H9 (cell line): ENCODE measurements at regions not wholly inside any gene's neighbourhood (a gene's known extent, or its start where the extent isn't known, plus 50 kb on each side); places are given as distances from the start of the nearest gene placed in this dataset.
"Not testable (repeated sequence)": the region's sequence is repeated elsewhere in the genome, so short reads cannot be mapped to it uniquely, and the experiment has no call there.

Experiments used
- DNase-seq: peaks from one replicate; pipeline ENCODE4 v3.0.0-alpha.2; 2017
- H2AFZ ChIP-seq: one replicate; pipeline ENCODE4 v1.6.1; 2013; ENCODE audit warnings: mild to moderate bottlenecking, low read length, control low read depth, moderate library complexity
- H2AK5ac ChIP-seq: 2 replicates; pipeline ENCODE4 v1.6.1; 2013; ENCODE audit warnings: low read length, control low read depth, mixed read lengths; ENCODE audit not compliant: insufficient read length
- H2BK120ac ChIP-seq: one replicate; pipeline ENCODE4 v1.6.1; 2013; ENCODE audit warnings: low read depth, mild to moderate bottlenecking, low read length, control low read depth, inconsistent platforms; ENCODE audit not compliant: poor library complexity, severe bottlenecking
- H2BK12ac ChIP-seq: 2 replicates; pipeline ENCODE4 v1.6.1; 2013; ENCODE audit warnings: low read length, control low read depth, mixed read lengths, low read depth; ENCODE audit not compliant: insufficient read length
- H2BK15ac ChIP-seq: 2 replicates; pipeline ENCODE4 v1.6.1; 2013; ENCODE audit warnings: low read depth, low read length, control low read depth
- H2BK20ac ChIP-seq: one replicate; pipeline ENCODE4 v1.6.1; 2013; ENCODE audit warnings: low read depth, mild to moderate bottlenecking, low read length, control low read depth, inconsistent platforms; ENCODE audit not compliant: poor library complexity, severe bottlenecking
- H2BK5ac ChIP-seq: 2 replicates; pipeline ENCODE4 v1.6.1; 2013; ENCODE audit warnings: low read length, control low read depth, mixed read lengths; ENCODE audit not compliant: insufficient read length
- H3K14ac ChIP-seq: 2 replicates; pipeline ENCODE4 v1.6.1; 2013; ENCODE audit warnings: low read length, control low read depth; ENCODE audit not compliant: insufficient read depth
- H3K18ac ChIP-seq: 2 replicates; pipeline ENCODE4 v1.6.1; 2013; ENCODE audit warnings: low read depth, mild to moderate bottlenecking, mixed read lengths, low read length, control low read depth; ENCODE audit not compliant: insufficient read length
- H3K23ac ChIP-seq: 2 replicates; pipeline ENCODE4 v1.6.1; 2013; ENCODE audit warnings: low read length, control low read depth, mixed read lengths, low read depth; ENCODE audit not compliant: insufficient read length
- H3K23me2 ChIP-seq: 2 replicates; pipeline ENCODE4 v1.6.1; 2013; ENCODE audit warnings: low read depth, mild to moderate bottlenecking, mixed read lengths, low read length, control low read depth; ENCODE audit not compliant: insufficient read length, poor library complexity, severe bottlenecking
- H3K27ac ChIP-seq: 2 replicates; pipeline ENCODE4 v1.5.1; 2013; ENCODE audit warnings: low read length, control low read depth, mixed read lengths, low read depth; ENCODE audit not compliant: insufficient read length
- H3K27me3 ChIP-seq: 2 replicates; pipeline ENCODE4 v1.6.1; 2013; ENCODE audit warnings: low read length, control low read depth, inconsistent platforms; ENCODE audit not compliant: insufficient read depth
- H3K4ac ChIP-seq: 2 replicates; pipeline ENCODE4 v1.6.1; 2013; ENCODE audit warnings: low read depth, mild to moderate bottlenecking, control low read depth, inconsistent platforms, low read length, moderate library complexity
- H3K4me1 ChIP-seq: 2 replicates; pipeline ENCODE4 v1.6.1; 2013; ENCODE audit warnings: low read length, control low read depth, inconsistent platforms; ENCODE audit not compliant: insufficient read depth
- H3K4me2 ChIP-seq: 2 replicates; pipeline ENCODE4 v1.6.1; 2013; ENCODE audit warnings: low read length, control low read depth, mixed read lengths; ENCODE audit not compliant: insufficient read length, insufficient read depth
- H3K56ac ChIP-seq: 2 replicates; pipeline ENCODE4 v1.6.1; 2013; ENCODE audit warnings: low read depth, mild to moderate bottlenecking, mixed read lengths, low read length, control low read depth; ENCODE audit not compliant: insufficient read length
- H3K79me1 ChIP-seq: 2 replicates; pipeline ENCODE4 v1.6.1; 2013; ENCODE audit warnings: low read depth, mild to moderate bottlenecking, moderate library complexity, low read length, control low read depth, inconsistent platforms; ENCODE audit not compliant: insufficient read depth, poor library complexity, severe bottlenecking
- H3K79me2 ChIP-seq: 2 replicates; pipeline ENCODE4 v1.6.1; 2013; ENCODE audit warnings: low read length, control low read depth, inconsistent platforms; ENCODE audit not compliant: insufficient read depth
- H3K9ac ChIP-seq: 2 replicates; pipeline ENCODE4 v1.6.1; 2013; ENCODE audit warnings: low read length, control low read depth, mixed read lengths; ENCODE audit not compliant: insufficient read length; ENCODE audit errors: extremely low read depth
- H3K9me3 ChIP-seq: one replicate; pipeline ENCODE4 v1.6.1; 2013; ENCODE audit warnings: low read depth, low read length, inconsistent platforms; ENCODE audit not compliant: control insufficient read depth
- H3T11ph ChIP-seq: one replicate; pipeline ENCODE4 v1.6.1; 2013; ENCODE audit warnings: mild to moderate bottlenecking, low read length, control low read depth, inconsistent platforms
- H4K20me1 ChIP-seq: one replicate; pipeline ENCODE4 v1.6.1; 2013; ENCODE audit not compliant: control insufficient read depth, insufficient read length, insufficient read depth
- H4K5ac ChIP-seq: 2 replicates; pipeline ENCODE4 v1.6.1; 2013; ENCODE audit warnings: low read depth, mild to moderate bottlenecking, mixed read lengths, low read length, control low read depth; ENCODE audit not compliant: insufficient read length
- H4K8ac ChIP-seq: replicated peaks from 2 replicates; pipeline ENCODE4 v1.6.1; 2013; ENCODE audit warnings: low read length, control low read depth, mixed read lengths, low read depth; ENCODE audit not compliant: insufficient read length
- H4K91ac ChIP-seq: 2 replicates; pipeline ENCODE4 v1.6.1; 2013; ENCODE audit warnings: low read depth, mild to moderate bottlenecking, moderate library complexity, mixed read lengths, low read length, control low read depth; ENCODE audit not compliant: insufficient read length
- H3K27ac Mint-ChIP-seq, 3 experiments: 2 replicates in 2 of 3; 3 replicates in 1 of 3; pipeline ENCODE4 v1.8.0; 2020 to 2021; ENCODE audit warnings: mixed read lengths in 3 of 3, mild to moderate bottlenecking in 1 of 3, moderate library complexity in 1 of 3
- H3K27me3 Mint-ChIP-seq: 2 replicates; pipeline ENCODE4 v1.8.0; 2021; ENCODE audit warnings: low read depth, mild to moderate bottlenecking, moderate library complexity, mixed read lengths
- H3K36me3 Mint-ChIP-seq, 3 experiments: 2 replicates in 2 of 3; 3 replicates in 1 of 3; pipeline ENCODE4 v1.8.0; 2020 to 2021; ENCODE audit warnings: low read depth in 3 of 3, mixed read lengths in 3 of 3; ENCODE audit not compliant: insufficient read depth in 1 of 3
- H3K4me1 Mint-ChIP-seq, 2 experiments: 2 replicates each; pipeline ENCODE4 v1.8.0; 2020; ENCODE audit warnings: mixed read lengths in 2 of 2
- H3K4me3 Mint-ChIP-seq, 2 experiments: 2 replicates in 1 of 2; 3 replicates in 1 of 2; pipeline ENCODE4 v1.8.0; 2020 to 2021; ENCODE audit warnings: mild to moderate bottlenecking in 2 of 2, mixed read lengths in 2 of 2, moderate library complexity in 1 of 2
- H3K9me3 Mint-ChIP-seq, 2 experiments: 2 replicates in 1 of 2; 3 replicates in 1 of 2; pipeline ENCODE4 v1.8.0; 2020; ENCODE audit warnings: mild to moderate bottlenecking in 2 of 2, mixed read lengths in 2 of 2, moderate library complexity in 1 of 2
- WGBS: extraction: QIAGEN DNeasy Blood & Tissue Kit; methylation state at CpG from one replicate; pipeline ENCODE4 v1.1.7; 2013; ENCODE audit warnings: missing lambda C conversion rate, low lambda C conversion rate, mixed read lengths; ENCODE audit not compliant: insufficient read length; ENCODE audit errors: extremely low coverage; 5-methylcytosine and 5-hydroxymethylcytosine counted together

DNA sequence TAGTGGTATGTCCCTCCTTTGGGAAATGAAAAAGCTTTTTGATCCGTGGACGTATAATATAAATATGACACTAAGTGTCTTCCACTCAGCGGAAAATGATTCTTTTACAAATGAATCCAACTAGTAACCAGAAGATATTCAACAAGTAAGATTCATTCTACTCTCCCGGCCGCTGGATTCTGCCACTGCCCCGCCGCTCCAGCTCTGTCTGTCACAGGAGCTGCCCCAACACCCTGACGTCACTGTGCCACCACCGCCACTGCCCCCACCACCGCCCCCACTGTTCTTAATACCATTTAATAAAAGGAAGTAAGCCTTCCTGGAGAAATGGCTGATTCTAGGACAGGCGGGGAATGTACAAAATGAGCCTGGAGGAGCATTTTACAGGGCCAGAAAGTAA is 180.8 kb upstream of the PLGLB2 start:
- H2AK5ac ChIP-seq, H3K18ac ChIP-seq, H3K79me2 ChIP-seq, H3K23ac ChIP-seq, H3K4me1 Mint-ChIP-seq, H3T11ph ChIP-seq, H3K4me2 ChIP-seq, H3K27me3 Mint-ChIP-seq, H3K4me1 ChIP-seq, H3K36me3 Mint-ChIP-seq, H2BK15ac ChIP-seq, H4K20me1 ChIP-seq, H3K23me2 ChIP-seq, H4K91ac ChIP-seq, H2AFZ ChIP-seq, H3K27me3 ChIP-seq, H3K79me1 ChIP-seq, H3K27ac Mint-ChIP-seq, H4K8ac ChIP-seq, H2BK20ac ChIP-seq, H3K4me3 Mint-ChIP-seq, H3K9me3 ChIP-seq, H3K9ac ChIP-seq, H2BK12ac ChIP-seq, H2BK5ac ChIP-seq, H4K5ac ChIP-seq, H3K56ac ChIP-seq, H2BK120ac ChIP-seq, H3K27ac ChIP-seq, H3K4ac ChIP-seq, DNase-seq, H3K9me3 Mint-ChIP-seq, H3K14ac ChIP-seq: not testable (repeated sequence)
- WGBS: no CpG with 5 or more reads among the region's 11 CpGs

DNA sequence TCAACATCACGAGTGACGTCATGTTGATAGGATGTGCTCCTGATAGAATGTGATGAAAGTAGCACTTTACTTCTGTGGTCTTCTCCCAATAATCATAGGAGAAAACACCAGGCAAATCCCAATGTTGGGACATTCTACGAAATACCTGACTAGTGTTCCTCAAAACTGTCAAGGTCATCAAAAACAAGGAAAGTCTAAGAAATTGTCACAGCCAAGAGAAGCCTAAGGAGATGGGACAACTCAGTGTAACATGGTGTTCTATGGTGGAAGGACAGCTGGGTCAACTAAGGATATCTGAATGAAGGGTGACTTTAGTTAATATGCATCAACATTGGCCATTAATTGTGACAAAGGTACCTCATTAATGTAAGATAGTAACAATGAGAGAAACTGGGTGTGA is 180.0 kb upstream of the PLGLB2 start:
- H3K79me2 ChIP-seq, H3K9me3 Mint-ChIP-seq: not testable (repeated sequence)
- no CpG with 5 or more reads among the region's 3 CpGs for WGBS

More for the DNA sequence above, 180.0 kb upstream of the PLGLB2 start:
- H3K4me2 ChIP-seq, H4K8ac ChIP-seq, H3K18ac ChIP-seq, H2BK5ac ChIP-seq, H4K91ac ChIP-seq, DNase-seq, H3K14ac ChIP-seq, H3K4me1 ChIP-seq, H3K36me3 Mint-ChIP-seq, H2BK15ac ChIP-seq, H3K9me3 ChIP-seq, H3K79me1 ChIP-seq, H3K27me3 Mint-ChIP-seq, H3K27ac Mint-ChIP-seq, H2AK5ac ChIP-seq, H3T11ph ChIP-seq, H4K20me1 ChIP-seq, H3K56ac ChIP-seq, H3K27ac ChIP-seq, H2AFZ ChIP-seq, H4K5ac ChIP-seq, H3K4ac ChIP-seq, H3K4me3 Mint-ChIP-seq, H2BK120ac ChIP-seq, H3K4me1 Mint-ChIP-seq, H3K27me3 ChIP-seq, H3K23ac ChIP-seq, H2BK12ac ChIP-seq, H2BK20ac ChIP-seq, H3K9ac ChIP-seq, H3K23me2 ChIP-seq: not testable (repeated sequence)
